Stimulated activated naive CD8-positive, alpha-beta T cell treated with anti-CD3 and anti-CD28 coated beads, Interleukin-15, Interleukin-2, amounts not matched to agents 100 ng/mL and 50 ng/mL, for 24 hours (primary cell): ENCODE measurements at regions not wholly inside any gene's neighbourhood (a gene's known extent, or its start where the extent isn't known, plus 50 kb on each side); places are given as distances from the start of the nearest gene placed in this dataset.
"Not testable (repeated sequence)": the region's sequence is repeated elsewhere in the genome, so short reads cannot be mapped to it uniquely, and the experiment has no call there.

ENCODE experiments used
- H3K27ac Mint-ChIP-seq: one replicate; pipeline ENCODE4 v1.8.0; 2021; ENCODE audit warnings: mild to moderate bottlenecking, mixed read lengths
- H3K27me3 Mint-ChIP-seq: one replicate; pipeline ENCODE4 v1.8.0; 2021; ENCODE audit warnings: mixed read lengths
- H3K36me3 Mint-ChIP-seq: one replicate; pipeline ENCODE4 v1.8.0; 2021; ENCODE audit warnings: low read depth, mixed read lengths
- H3K4me1 Mint-ChIP-seq: one replicate; pipeline ENCODE4 v1.8.0; 2021; ENCODE audit warnings: low read depth, mixed read lengths
- H3K4me3 Mint-ChIP-seq: one replicate; pipeline ENCODE4 v1.8.0; 2021; ENCODE audit warnings: mild to moderate bottlenecking, mixed read lengths
- H3K9me3 Mint-ChIP-seq: one replicate; pipeline ENCODE4 v1.8.0; 2021; ENCODE audit warnings: mixed read lengths

DNA sequence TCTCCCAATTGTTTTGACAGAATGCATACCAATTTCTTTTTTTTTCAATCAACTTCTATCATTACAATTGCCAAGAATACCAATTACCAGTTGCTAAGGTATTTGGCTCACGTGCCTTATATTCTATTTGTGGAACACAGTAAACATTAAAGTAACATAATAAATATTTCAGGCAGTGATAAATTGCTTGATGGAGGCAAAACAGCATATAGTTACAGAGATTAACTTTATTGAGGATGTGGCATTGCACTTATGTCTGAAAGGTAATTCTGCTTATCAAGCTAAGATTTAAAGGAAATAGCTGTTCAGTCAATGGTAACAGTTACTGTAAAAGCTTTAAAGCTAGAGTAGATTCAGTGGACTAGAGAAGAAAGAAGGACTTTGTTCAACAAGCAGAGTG, 1107.8 kb downstream of the FSCB start:
- Mint-ChIP-seq H3K27me3 (no peaks in the 10 kb centered on the region), H3K27ac (no peak overlapping the region), H3K4me1 (no peaks in the 10 kb centered on the region), H3K36me3 (no peaks in the 10 kb centered on the region), H3K9me3 (peaks cover 3% of the 10 kb centered on the region), H3K4me3 (no peak overlapping the region)

DNA sequence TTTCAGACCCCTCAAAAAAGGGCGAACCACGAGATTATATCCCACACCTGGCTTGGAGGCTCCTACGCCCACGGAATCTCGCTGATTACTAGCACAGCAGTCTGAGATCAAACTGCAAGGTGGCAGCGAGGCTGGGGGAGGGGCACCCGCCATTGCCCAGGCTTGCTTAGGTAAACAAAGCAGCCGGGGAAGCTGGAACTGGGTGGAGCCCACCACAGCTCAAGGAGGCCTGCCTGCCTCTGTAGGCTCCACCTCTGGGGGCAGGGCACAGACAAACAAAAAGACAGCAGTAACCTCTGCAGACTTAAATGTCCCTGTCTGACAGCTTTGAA, 1136.6 kb downstream of the FSCB start:
- H3K36me3 Mint-ChIP-seq, H3K4me3 Mint-ChIP-seq, H3K4me1 Mint-ChIP-seq, H3K27me3 Mint-ChIP-seq, H3K27ac Mint-ChIP-seq: not testable (repeated sequence)
- peaks cover 11% of the 10 kb centered on the region for H3K9me3 Mint-ChIP-seq

DNA sequence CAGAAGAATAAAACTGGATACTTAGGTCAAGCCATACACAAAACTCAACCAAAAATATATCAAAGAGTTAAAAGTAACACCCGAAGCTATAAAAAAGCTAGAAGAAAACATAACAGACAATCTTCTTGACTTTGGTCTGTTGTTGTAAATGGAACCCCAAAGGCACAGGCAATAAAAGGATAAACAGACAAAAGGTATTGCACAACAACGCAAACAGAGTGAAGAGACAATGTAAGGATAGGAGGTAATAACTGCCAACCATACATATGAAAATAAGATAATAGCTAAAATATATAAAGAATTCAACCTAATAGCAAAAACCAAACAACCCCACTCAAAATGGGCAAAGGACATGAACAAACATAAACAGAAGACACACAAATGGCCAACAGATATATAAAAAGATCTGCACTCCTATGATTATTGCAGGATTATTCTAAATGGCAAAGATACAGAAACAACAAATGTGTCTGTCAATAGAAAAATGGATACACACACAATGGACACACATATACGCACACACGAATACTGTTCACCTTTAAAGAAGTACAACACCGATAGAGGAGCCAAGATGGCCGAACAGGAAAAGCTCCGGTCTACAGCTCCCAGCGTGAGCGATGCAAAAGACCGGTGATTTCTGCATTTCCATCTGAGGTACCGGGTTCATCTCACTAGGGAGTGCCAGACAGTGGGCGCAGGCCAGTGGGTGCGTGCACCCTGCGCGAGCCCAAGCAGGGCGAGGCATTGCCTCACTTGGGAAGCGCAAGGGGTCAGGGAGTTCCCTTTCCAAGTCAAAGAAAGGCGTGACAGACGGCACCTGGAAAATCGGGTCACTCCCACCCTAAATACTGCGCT, 1137.1 kb downstream of the FSCB start:
- Mint-ChIP-seq H3K9me3 (peaks cover 11% of the 10 kb centered on the region), H3K4me3 (no peak overlapping the region), H3K27ac (no peak overlapping the region)

DNA sequence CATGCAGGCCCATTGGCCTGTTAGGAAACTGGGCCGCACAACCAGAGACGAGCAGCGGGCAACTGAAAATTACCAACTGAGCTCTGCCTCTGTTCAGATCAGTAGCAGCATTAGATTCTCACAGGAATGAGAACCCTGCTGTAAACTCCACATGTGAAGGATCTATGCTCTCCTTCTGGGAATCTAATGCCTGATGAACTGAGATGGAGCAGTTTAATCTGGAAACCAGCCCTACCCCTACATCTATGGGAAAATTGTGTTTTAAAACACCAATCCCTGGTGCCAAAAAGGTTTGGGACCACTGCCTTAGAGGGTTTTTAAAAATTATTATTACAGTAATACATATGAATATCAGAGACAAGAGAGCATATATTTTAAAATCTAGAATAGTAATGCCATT, 1144.5 kb downstream of the FSCB start:
- no peak overlapping the region for H3K27ac Mint-ChIP-seq

More for the DNA sequence above, 1137.1 kb downstream of the FSCB start:
- Mint-ChIP-seq H3K36me3 (no peaks in the 10 kb centered on the region), H3K4me1 (no peaks in the 10 kb centered on the region), H3K27me3 (no peaks in the 10 kb centered on the region)

DNA sequence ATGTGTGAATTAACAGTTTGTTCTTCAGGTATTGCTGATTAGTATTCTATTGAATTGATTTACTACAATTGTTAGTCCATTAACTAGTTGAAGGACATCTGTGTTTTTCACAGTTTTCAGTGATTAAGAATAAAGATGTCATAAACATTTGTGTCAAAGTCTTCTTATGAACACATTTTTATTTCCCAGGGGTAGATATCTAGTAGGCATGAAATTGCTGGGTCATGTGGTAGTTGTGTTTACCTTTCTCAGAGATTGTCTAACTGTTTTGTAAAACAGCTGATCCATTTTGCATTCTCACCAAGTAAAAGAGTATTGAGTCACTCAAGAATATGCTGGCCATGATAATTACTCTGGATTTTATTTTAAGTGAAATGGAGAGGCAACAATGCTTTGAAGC, 1145.3 kb downstream of the FSCB start:
- Mint-ChIP-seq H3K27ac (no peak overlapping the region), H3K4me3 (no peak overlapping the region), H3K4me1 (no peaks in the 10 kb centered on the region), H3K36me3 (no peaks in the 10 kb centered on the region), H3K27me3 (no peaks in the 10 kb centered on the region), H3K9me3 (peaks cover 5% of the 10 kb centered on the region)

More for the DNA sequence above, 1144.5 kb downstream of the FSCB start:
- no peaks in the 10 kb centered on the region for H3K27me3 Mint-ChIP-seq
- H3K36me3 Mint-ChIP-seq = no peaks in the 10 kb centered on the region
- no peaks in the 10 kb centered on the region for H3K4me1 Mint-ChIP-seq
- H3K9me3 Mint-ChIP-seq = peaks cover 9% of the 10 kb centered on the region
- H3K4me3 Mint-ChIP-seq = no peak overlapping the region

DNA sequence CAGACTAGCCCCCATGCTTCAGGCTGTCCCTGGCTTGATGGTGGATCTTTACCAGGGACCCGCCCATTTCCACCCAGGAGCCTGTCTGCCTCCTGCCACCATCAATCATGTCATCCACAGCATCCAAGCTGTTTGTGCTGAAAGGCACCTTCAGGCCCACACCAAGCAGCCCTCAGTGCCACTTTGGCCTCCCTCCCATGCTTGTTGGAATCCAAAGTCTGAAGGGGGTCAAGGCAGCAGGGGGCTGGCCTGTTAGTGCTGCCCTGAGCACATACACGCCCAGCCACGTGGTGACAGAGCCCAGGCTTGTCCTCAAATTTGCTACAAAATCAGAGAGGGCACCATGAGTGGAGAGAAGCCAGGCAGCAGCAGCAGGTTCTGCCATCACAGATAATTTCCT, 1146.8 kb downstream of the FSCB start:
- peaks cover 7% of the 10 kb centered on the region for H3K9me3 Mint-ChIP-seq
- H3K36me3 Mint-ChIP-seq = no peaks in the 10 kb centered on the region
- no peak overlapping the region for H3K27ac Mint-ChIP-seq
- no peaks in the 10 kb centered on the region for H3K4me1 Mint-ChIP-seq
- H3K4me3 Mint-ChIP-seq = no peak overlapping the region
- H3K27me3 Mint-ChIP-seq = no peaks in the 10 kb centered on the region

DNA sequence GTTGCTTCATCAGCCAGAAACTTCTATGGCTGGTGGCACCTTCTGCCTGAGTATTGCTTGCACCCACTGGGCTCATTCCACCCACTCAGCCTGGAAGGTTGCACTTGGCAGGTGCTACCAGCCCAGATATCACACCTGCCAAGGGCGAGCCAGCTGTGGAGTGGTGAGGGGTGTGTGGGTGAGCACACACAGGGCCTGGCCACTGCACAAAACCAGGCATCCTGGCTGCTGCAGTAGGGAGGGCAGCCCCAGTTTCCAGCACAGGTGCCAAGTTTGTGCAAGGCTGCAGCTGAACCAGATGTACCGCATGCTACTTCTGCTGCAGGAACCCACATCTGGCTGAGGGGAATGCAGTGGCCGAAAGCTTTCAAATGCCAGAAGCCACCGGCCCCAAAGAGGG, 1147.8 kb downstream of the FSCB start:
- Mint-ChIP-seq H3K27me3 (no peaks in the 10 kb centered on the region), H3K27ac (no peak overlapping the region), H3K4me1 (no peaks in the 10 kb centered on the region), H3K9me3 (peaks cover 8% of the 10 kb centered on the region), H3K4me3 (no peak overlapping the region), H3K36me3 (no peaks in the 10 kb centered on the region)

DNA sequence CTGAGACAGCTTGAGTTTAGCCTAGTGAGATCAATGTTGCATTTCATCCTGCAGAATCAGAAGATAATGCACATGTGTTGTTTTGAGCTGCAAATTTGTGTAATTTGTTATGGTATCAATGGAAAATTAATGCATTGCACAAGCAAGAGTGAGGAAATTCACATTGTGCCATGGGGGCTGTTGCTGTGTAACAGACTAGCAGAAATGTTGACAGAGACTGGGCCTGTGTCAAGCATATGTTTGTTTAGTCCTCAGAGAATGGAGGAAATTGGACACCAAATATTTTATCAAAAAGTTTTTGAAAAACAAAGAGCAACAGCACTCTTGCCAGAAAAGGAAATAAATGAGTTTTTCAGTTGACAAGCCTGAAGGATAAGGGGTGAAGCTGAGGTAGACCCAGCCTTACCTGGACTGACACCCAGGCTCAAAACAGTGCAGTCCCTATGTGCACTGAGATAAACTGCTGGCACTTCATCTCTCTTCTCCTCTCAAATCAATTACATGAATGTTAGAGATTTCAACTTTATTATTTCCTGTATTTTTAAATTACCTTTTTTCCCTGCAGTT, 1150.0 kb downstream of the FSCB start:
- peaks cover 8% of the 10 kb centered on the region for H3K9me3 Mint-ChIP-seq

DNA sequence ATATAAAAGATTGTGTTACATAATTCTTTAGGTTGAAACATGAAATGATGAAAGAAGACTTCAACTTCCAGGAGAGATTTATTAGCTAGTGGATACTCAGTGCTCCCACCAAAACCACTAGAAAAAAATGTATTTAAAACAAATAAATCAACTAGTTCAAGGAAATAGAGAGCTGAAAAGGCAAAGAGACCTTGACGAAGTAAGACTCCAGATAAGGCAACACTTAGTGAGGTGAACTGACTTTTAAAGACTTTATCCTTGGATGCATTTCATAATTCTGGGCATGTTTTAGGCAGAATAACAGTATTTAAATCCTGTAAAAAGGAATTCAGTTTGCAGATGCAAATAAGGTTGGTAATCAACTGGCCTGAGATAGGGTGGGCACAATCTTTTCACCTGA, 1150.7 kb downstream of the FSCB start:
- Mint-ChIP-seq H3K4me3 (no peak overlapping the region), H3K9me3 (peaks cover 3% of the 10 kb centered on the region), H3K27me3 (no peaks in the 10 kb centered on the region), H3K4me1 (no peaks in the 10 kb centered on the region), H3K36me3 (no peaks in the 10 kb centered on the region), H3K27ac (no peak overlapping the region)

More for the DNA sequence above, 1150.0 kb downstream of the FSCB start:
- Mint-ChIP-seq H3K36me3 (no peaks in the 10 kb centered on the region), H3K4me1 (no peaks in the 10 kb centered on the region), H3K27me3 (no peaks in the 10 kb centered on the region), H3K4me3 (no peak overlapping the region), H3K27ac (no peak overlapping the region)

DNA sequence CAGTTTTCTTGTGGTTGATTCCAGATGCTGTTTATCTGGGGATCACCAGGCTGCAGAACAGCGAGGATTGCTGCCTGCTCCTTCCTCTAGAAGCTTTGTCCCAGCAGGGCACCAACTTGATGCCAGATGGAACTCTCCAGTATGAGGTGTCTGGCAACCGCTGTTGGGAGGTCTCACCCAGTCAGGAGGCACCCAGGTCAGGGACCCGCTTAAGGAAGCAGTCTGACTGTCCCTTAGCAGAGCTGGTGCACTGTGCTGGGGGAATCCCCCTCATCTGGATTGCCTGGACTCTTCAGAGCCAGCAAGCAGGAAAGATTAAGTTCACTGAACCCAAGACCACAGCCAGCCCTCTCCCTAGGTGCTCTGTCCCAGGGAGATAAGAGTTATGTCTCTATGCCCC, 1165.2 kb downstream of the FSCB start:
- Mint-ChIP-seq H3K27ac (no peak overlapping the region), H3K9me3 (peaks cover 25% of the 10 kb centered on the region), H3K36me3 (no peaks in the 10 kb centered on the region), H3K4me3 (no peak overlapping the region), H3K27me3 (no peaks in the 10 kb centered on the region), H3K4me1 (no peaks in the 10 kb centered on the region)

DNA sequence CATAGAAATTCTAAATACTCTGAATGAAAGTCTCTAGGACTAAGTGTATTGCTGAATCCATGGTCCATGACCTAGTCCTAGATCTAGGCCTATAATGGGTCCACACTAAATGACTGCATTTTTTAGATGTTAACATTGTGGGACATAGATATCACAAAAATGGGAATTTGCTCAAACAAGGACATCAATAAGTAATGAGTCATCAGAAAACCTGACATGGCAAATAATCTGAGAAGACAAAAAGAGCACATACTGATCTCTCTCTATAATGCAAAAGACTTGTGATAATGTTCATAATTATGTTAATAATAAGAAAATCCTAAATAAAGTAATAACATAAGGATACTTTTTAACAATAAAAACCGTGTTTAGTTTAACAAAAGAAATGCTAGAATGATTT, 1168.4 kb downstream of the FSCB start:
- H3K9me3 Mint-ChIP-seq = peaks cover 11% of the 10 kb centered on the region

DNA sequence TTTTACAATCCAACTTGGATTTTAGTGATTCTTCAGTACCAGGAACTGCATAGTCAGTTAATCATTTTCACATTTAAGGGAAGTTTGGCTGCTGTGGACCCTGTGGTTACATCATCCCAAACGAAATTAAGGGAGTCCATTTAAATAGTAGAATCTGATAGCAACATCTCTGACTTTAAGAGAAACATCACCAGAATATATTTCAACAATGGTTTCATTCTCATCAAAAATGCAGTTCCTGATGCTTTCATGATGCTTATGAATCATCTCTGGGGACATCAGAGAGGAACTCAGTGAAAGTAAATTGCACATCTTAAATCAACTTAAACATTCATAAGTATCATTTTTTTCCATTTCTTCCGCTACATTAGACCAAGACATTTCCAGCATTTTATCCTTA, 1170.7 kb downstream of the FSCB start:
- H3K27me3 Mint-ChIP-seq = no peaks in the 10 kb centered on the region
- peaks cover 6% of the 10 kb centered on the region for H3K9me3 Mint-ChIP-seq
- H3K36me3 Mint-ChIP-seq = no peaks in the 10 kb centered on the region
- H3K27ac Mint-ChIP-seq = no peak overlapping the region
- H3K4me3 Mint-ChIP-seq = no peak overlapping the region
- no peaks in the 10 kb centered on the region for H3K4me1 Mint-ChIP-seq

More for the DNA sequence above, 1168.4 kb downstream of the FSCB start:
- H3K27ac Mint-ChIP-seq = no peak overlapping the region
- no peaks in the 10 kb centered on the region for H3K36me3 Mint-ChIP-seq
- H3K27me3 Mint-ChIP-seq = no peaks in the 10 kb centered on the region
- no peak overlapping the region for H3K4me3 Mint-ChIP-seq
- H3K4me1 Mint-ChIP-seq = no peaks in the 10 kb centered on the region

DNA sequence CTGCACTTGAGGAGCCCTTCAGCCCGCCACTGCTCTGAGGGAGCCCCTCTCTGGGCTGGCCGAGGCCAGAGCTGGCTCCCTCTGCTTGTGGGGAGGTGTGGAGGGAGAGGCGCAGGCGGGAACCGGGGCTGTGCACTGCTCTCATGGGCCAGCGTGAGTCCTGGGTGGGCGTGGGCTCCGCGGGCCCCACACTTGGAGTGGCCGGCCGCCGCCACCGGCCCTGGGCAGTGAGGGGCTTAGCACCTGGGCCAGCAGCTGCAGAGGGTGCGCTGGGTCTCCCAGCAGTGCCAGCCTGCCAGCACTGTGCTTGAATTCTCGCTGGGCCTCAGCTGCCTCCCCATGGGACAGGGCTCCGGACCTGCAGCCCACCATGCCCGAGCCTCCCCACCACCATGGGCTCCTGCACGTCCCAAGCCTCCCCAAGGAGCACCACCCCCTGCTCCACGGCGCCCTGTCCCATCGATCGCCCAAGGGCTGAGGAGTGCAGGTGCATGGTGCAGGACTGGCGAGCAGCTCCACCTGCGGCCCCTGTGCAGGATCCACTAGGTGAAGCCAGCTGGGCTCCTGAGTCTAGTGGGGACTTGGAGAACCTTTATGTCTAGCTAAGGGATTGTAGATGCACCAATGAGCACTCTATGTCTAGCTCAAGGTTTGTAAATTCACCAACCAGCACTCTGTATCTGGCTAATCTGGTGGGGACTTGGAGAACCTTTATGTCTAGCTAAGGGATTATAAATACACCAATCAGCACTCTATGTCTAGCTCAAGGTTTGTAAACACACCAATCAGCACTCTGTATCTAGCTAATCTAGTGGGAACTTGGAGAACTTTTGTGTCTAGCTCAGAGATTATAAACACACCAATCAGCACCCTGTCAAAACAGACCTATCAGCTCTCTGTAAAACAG, 1180.3 kb downstream of the FSCB start:
- H3K27ac Mint-ChIP-seq, H3K9me3 Mint-ChIP-seq, H3K4me3 Mint-ChIP-seq, H3K27me3 Mint-ChIP-seq, H3K4me1 Mint-ChIP-seq, H3K36me3 Mint-ChIP-seq: not testable (repeated sequence)

DNA sequence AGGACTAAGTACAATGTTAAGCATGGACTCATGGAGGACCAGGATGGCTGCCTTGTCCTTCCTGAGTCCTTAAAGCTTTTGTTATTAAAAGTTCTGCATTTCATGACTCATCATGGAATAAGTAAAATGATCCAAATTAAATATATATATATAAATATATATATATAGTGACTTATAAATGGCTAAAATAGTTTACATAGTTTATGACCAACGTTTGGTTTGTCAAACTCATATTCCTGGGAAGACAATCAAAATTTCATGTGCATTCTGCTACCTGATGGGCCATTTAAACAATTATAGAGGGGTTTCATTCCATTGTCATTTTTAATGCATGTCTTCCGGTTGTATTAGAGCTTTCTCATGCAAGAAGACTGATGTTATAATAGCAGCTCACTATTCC, 1190.7 kb downstream of the FSCB start:
- Mint-ChIP-seq H3K9me3 (no peaks in the 10 kb centered on the region), H3K36me3 (no peaks in the 10 kb centered on the region), H3K27ac (no peak overlapping the region), H3K4me1 (no peaks in the 10 kb centered on the region), H3K4me3 (no peak overlapping the region), H3K27me3 (no peaks in the 10 kb centered on the region)

DNA sequence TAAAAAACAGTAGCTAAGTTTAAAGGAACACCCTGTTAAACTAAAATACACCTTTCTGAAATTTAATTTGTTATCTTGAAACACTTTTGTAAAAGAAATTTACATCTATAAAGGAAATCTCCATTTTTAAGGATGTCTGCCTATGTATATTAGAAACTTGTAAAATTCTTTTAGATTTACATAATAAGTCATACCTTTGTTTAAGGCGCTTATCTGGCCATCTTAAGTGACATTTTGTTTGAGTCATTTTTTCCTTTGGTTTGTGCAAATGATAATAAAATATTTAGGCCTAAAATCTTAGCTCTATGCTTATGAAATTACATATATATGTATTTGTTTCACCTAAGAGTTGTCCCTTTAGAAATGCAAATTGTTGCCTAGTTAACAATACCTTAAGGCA, 1193.4 kb downstream of the FSCB start:
- Mint-ChIP-seq H3K27me3 (no peaks in the 10 kb centered on the region), H3K36me3 (no peaks in the 10 kb centered on the region), H3K9me3 (peaks cover 4% of the 10 kb centered on the region), H3K4me3 (no peak overlapping the region), H3K4me1 (no peaks in the 10 kb centered on the region), H3K27ac (no peak overlapping the region)
